D721Med (cell line): ENCODE measurements at regions not wholly inside any gene's neighbourhood (a gene's known extent, or its start where the extent isn't known, plus 50 kb on each side); places are given as distances from the start of the nearest gene placed in this dataset.

Experiments
- DNase-seq: peaks from one replicate; pipeline ENCODE4 v3.0.0; 2011; ENCODE audit warnings: low spot score; ENCODE audit not compliant: insufficient read length
- FAIRE-seq: peaks from 2 replicates; lab custom pipeline; 2011; peaks lifted over from hg19 to GRCh38; lab: Jason Lieb, UNC
- CTCF ChIP-seq: IDR thresholded peaks from 2 replicates; pipeline ENCODE4 v1.5.1; 2012; ENCODE audit warnings: mild to moderate bottlenecking, control low read depth; ENCODE audit not compliant: insufficient read depth; ENCODE audit errors: missing control alignments

GRCh38 chr6:45830441-45831139 lies 185.1 kb downstream of the CLIC5 start:
- no peak for DNase-seq
- TF ChIP-seq CTCF = no peak
- no peak for FAIRE-seq

GRCh38 chr6:45829873-45830272 lies 185.8 kb downstream of the CLIC5 start:
- DNase-seq (no peak), FAIRE-seq (no peak)
- no peak for TF ChIP-seq CTCF

- no peak for FAIRE-seq
- no peak for DNase-seq
- no peak for TF ChIP-seq CTCF
Observed at GRCh38 chr6:45827952-45828530, 187.6 kb downstream of the CLIC5 start.

- no peak for FAIRE-seq
- no peak for DNase-seq
- TF ChIP-seq CTCF = no peak
Observed at GRCh38 chr6:45822873-45823272, 192.8 kb downstream of the CLIC5 start.

- no peak for TF ChIP-seq CTCF
- DNase-seq (no peak), FAIRE-seq (no peak)
Observed at GRCh38 chr6:45822246-45822812, 193.3 kb downstream of the CLIC5 start.

- no peak for DNase-seq
- no peak for FAIRE-seq
- TF ChIP-seq CTCF = no peak
Observed at GRCh38 chr6:45818655-45819054, 197.0 kb downstream of the CLIC5 start.
